ENCODE measurements at regions not wholly inside any gene's neighbourhood (a gene's known extent, or its start where the extent isn't known, plus 50 kb on each side); places are given as distances from the start of the nearest gene placed in this dataset.
"Not testable (repeated sequence)": the region's sequence is repeated elsewhere in the genome, so short reads cannot be mapped to it uniquely, and the experiment has no call there.

- DNase-seq, result no peak
Observed at GRCh38 chr3:170701696-170702678, 116.1 kb upstream of the SLC7A14 start.

GRCh38 chr3:170700054-170700404 lies 114.2 kb upstream of the SLC7A14 start:
- DNase-seq, result no peak

GRCh38 chr3:170699158-170700053 lies 113.5 kb upstream of the SLC7A14 start:
- no peak for DNase-seq

- DNase-seq, result no peak
Observed at GRCh38 chr3:170697908-170698307, 112.0 kb upstream of the SLC7A14 start.

GRCh38 chr3:170697131-170697530 lies 111.3 kb upstream of the SLC7A14 start:
- DNase-seq, result no peak

- DNase-seq, result no peak
Observed at GRCh38 chr3:170695486-170696064, 109.7 kb upstream of the SLC7A14 start.

GRCh38 chr3:170692720-170693119 lies 106.8 kb upstream of the SLC7A14 start:
- no peak for DNase-seq

- no peak for DNase-seq
Observed at GRCh38 chr3:170690661-170690981, 104.7 kb upstream of the SLC7A14 start.

GRCh38 chr3:170689893-170690660 lies 104.2 kb upstream of the SLC7A14 start:
- DNase-seq, result peak in 1 of 2 experiments; percentile 24

- DNase-seq, result peak; percentile 66 to 83
Observed at GRCh38 chr3:170689296-170689829, 103.5 kb upstream of the SLC7A14 start.

GRCh38 chr3:170688222-170688621 lies 102.3 kb upstream of the SLC7A14 start:
- DNase-seq, result not testable (repeated sequence)

- DNase-seq, result no peak
Observed at GRCh38 chr3:170680593-170680992, 94.7 kb upstream of the SLC7A14 start.

GRCh38 chr3:170679190-170679589 lies 93.3 kb upstream of the SLC7A14 start:
- no peak for DNase-seq

GRCh38 chr3:170670504-170670903 lies 84.6 kb upstream of the SLC7A14 start:
- DNase-seq, result no peak

GRCh38 chr3:170662986-170663385 lies 77.1 kb upstream of the SLC7A14 start:
- DNase-seq, result not testable (repeated sequence)

GRCh38 chr3:170660139-170660538 lies 74.3 kb upstream of the SLC7A14 start:
- no peak for DNase-seq

- DNase-seq, result no peak
Observed at GRCh38 chr3:170657312-170657711, 71.4 kb upstream of the SLC7A14 start.

GRCh38 chr3:170656284-170656683 lies 70.4 kb upstream of the SLC7A14 start:
- DNase-seq, result no peak

- DNase-seq, result no peak
Observed at GRCh38 chr3:170653801-170654200, 67.9 kb upstream of the SLC7A14 start.

- no peak for DNase-seq
Observed at GRCh38 chr3:170651260-170651845, 65.5 kb upstream of the SLC7A14 start.

GRCh38 chr3:170650557-170650956 lies 64.7 kb upstream of the SLC7A14 start:
- not testable (repeated sequence) for DNase-seq

GRCh38 chr3:170644711-170645110 lies 58.8 kb upstream of the SLC7A14 start:
- DNase-seq, result no peak
